H1 (cell line): ENCODE measurements at regions not wholly inside any gene's neighbourhood (a gene's known extent, or its start where the extent isn't known, plus 50 kb on each side); places are given as distances from the start of the nearest gene placed in this dataset.

Experiments used
- BRCA1 ChIP-seq: IDR thresholded peaks from 2 replicates; pipeline ENCODE4 v1.6.1; 2012; ENCODE audit warnings: low read depth, low read length, improper control_type of control experiment
- CHD2 ChIP-seq: IDR thresholded peaks from 2 replicates; pipeline ENCODE4 v1.6.1; 2012; ENCODE audit warnings: low read length, improper control_type of control experiment
- CREB1 ChIP-seq: IDR thresholded peaks from 2 replicates; pipeline ENCODE4 v1.6.1; 2012; ENCODE audit warnings: inconsistent platforms
- JUND ChIP-seq: IDR thresholded peaks from 2 replicates; pipeline ENCODE4 v1.6.1; 2011; ENCODE audit warnings: mild to moderate bottlenecking, improper control_type of control experiment, low read length
- NANOG ChIP-seq: IDR thresholded peaks from 2 replicates; pipeline ENCODE4 v1.6.1; 2011; ENCODE audit warnings: low read length, low read depth, mild to moderate bottlenecking, inconsistent platforms; ENCODE audit not compliant: insufficient read depth, poor library complexity, severe bottlenecking
- SIRT6 ChIP-seq: IDR thresholded peaks from one replicate; pipeline ENCODE4 v1.7.1; 2012; ENCODE audit warnings: low read length, inconsistent platforms
- TCF12 ChIP-seq: IDR thresholded peaks from 2 replicates; pipeline ENCODE4 v1.6.1; 2011; ENCODE audit warnings: low read depth, mild to moderate bottlenecking, low read length
- ZNF274 ChIP-seq: IDR thresholded peaks from 2 replicates; pipeline ENCODE4 v1.7.0; 2012; ENCODE audit warnings: low read length, borderline replicate concordance; ENCODE audit errors: extremely low read depth
- TF ChIP-seq, protein P1 (sequence below): IDR thresholded peaks from 2 replicates; pipeline ENCODE4 v1.6.1; 2012; ENCODE audit warnings: low read length, inconsistent platforms

DNA sequence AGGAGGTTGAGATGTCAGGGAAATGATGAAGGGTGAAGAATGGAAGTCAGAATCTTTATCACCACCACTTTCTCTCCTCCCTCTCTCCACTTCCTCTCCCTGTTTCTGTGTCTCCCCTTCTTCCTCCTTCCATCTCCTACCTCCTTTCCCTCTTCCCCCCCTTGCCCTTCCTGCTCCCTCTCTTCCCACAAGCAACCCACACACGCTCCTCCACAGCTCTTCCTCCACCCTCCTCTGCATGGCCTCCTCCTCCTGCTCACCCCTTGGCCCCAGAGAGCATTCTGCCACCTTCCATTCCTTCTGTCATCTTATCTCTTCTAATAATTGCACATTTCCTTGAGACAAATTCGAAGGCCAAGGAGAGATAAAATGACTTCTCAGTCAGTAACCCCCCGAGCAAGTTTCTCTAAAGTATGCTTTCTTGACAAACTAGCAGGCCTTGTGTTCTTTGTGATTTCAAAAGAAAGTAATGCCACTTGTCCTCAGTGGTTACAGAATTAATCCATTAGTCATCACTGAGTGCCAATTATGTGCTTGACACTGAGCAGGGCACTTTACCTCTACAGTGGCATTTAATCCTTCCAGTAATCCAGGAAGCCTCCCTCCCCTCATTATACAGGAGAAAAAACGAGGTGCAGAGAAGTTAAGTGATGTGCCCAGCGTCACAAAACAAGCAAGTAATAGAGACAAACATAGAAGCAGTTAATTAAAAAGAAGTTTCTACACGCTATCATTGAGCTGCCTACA, 72.3 kb upstream of the CCL1 start (continued):
- TF ChIP-seq CREB1 = no peak
- no peak for TF ChIP-seq BRCA1
- TF ChIP-seq NANOG = no peak
- no peak for TF ChIP-seq CHD2
- TF ChIP-seq JUND = no peak
- no peak for TF ChIP-seq TCF12
- no peak for TF ChIP-seq ZNF274
- TF ChIP-seq SIRT6 = no peak
- TF ChIP-seq, protein P1, sequence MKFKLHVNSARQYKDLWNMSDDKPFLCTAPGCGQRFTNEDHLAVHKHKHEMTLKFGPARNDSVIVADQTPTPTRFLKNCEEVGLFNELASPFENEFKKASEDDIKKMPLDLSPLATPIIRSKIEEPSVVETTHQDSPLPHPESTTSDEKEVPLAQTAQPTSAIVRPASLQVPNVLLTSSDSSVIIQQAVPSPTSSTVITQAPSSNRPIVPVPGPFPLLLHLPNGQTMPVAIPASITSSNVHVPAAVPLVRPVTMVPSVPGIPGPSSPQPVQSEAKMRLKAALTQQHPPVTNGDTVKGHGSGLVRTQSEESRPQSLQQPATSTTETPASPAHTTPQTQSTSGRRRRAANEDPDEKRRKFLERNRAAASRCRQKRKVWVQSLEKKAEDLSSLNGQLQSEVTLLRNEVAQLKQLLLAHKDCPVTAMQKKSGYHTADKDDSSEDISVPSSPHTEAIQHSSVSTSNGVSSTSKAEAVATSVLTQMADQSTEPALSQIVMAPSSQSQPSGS = no peak
